ENCODE measurements at regions not wholly inside any gene's neighbourhood (a gene's known extent, or its start where the extent isn't known, plus 50 kb on each side); places are given as distances from the start of the nearest gene placed in this dataset.

DNA sequence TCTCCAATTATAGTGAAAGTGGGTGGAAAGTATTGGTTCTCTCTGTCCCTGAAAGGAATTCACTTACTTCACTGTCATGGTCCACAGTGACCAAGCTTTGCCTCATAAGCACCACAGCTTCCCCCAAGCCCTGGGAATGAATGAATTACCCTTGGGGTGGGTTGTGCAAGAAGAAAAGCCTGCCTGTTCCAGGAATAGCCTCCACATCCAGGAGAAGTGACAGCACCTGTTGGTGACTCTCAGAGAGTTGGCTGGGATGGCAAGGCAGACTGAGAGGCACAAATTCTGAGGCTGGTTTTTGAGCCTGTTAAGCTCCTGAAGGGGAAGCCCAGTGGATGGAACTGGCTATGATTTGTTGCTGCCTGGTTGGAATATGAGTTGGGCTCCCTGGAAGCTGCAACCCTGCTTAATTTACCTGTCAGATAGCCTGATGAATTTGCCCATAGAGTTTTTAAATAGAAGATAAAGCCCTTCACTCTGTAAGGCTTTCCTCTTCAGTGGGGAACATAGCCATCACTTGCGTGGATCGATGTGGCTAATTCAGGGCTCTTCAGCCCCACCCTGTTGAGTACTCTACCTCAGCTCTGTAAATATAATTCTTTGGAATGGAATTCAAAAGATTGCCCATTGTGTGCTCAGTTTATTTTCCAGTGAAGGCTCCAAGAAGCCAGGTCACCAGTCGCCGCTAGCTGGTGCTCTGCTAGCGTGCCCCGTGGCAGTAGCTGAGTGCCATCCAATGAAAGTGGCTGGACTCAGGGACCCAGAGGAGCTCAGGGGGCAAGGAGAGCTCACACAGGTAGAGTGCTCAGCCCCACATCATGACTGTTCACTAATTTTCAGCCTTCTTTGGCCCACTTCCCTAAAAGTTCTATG lies 479.3 kb downstream of the IRS1 start:
- H3K9me3 Mint-ChIP-seq, result no peaks in the 10 kb centered on the region

DNA sequence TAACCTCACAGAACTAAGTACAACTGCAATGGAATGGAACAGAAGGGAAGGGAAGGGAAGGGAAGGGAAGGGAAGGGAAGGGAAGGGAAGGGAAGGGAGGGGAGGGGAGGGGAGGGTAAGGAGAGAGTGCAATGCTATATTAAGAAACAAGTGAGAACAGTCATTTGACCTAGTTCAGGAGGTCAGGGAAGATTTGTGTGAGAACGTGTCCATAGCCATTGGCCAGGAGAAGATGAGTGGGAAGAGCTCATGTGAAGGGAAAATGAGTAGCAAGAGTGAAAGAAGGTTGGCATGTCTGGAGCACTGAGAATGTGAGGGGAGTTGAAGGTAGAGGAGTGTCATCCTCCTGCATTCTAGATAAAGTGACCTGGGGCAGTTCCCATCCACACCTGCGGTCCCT lies 481.6 kb downstream of the IRS1 start:
- H3K36me3 Mint-ChIP-seq, result no peaks in the 10 kb centered on the region
- Histone ChIP-seq H3K4me1 (ENCODE audit: control insufficient read depth in 2 of 2, insufficient read depth in 2 of 2, low read length in 2 of 2) (no peaks in the 10 kb centered on the region), H3K27ac (ENCODE audit: low read depth, low read length) (no peak overlapping the region), H3K36me3 (ENCODE audit: control insufficient read depth in 2 of 3, insufficient read depth in 3 of 3, low read length in 3 of 3) (no peaks in the 10 kb centered on the region), H3K9me3 (ENCODE audit: control insufficient read depth in 2 of 3, low read length in 3 of 3) (no peaks in the 10 kb centered on the region), H3K4me3 (ENCODE audit: low read length) (no peak overlapping the region), H3K27me3 (ENCODE audit: control insufficient read depth in 2 of 2, insufficient read depth in 2 of 2, low read length in 2 of 2) (no peaks in the 10 kb centered on the region)
- H3K4me3 Mint-ChIP-seq, result no peak overlapping the region
- DNase-seq (no peak), ATAC-seq (no peak)
- CTCF ChIA-PET, result no interaction called here
- H3K27me3 Mint-ChIP-seq, result peaks cover 0 to 22% (median 15%) of the 10 kb centered on the region in 5 donors
- no peaks in the 10 kb centered on the region for H3K9me3 Mint-ChIP-seq
- intact Hi-C loops (cut with micrococcal nuclease), result no loop called here
- POLR2A ChIA-PET, result interaction anchor here (0.6 kb wide), 1 partner anchor 12 kb away, joined by 5 read pairs; no protein-coding TSS in a partner anchor
- no peak overlapping the region for H3K27ac Mint-ChIP-seq
- no peaks in the 10 kb centered on the region for H3K4me1 Mint-ChIP-seq

More for the DNA sequence above, 479.3 kb downstream of the IRS1 start:
- H3K36me3 Mint-ChIP-seq, result no peaks in the 10 kb centered on the region
- H3K4me3 ChIP-seq (ENCODE audit: low read length), result no peak overlapping the region
- no peaks in the 10 kb centered on the region for H3K4me1 Mint-ChIP-seq
- no peaks in the 10 kb centered on the region for H3K27me3 ChIP-seq (ENCODE audit: control insufficient read depth in 2 of 2, insufficient read depth in 2 of 2, low read length in 2 of 2)
- ChIA-PET CTCF (no interaction called here), POLR2A (no interaction called here)
- no peak for ATAC-seq
- no peak overlapping the region for H3K4me3 Mint-ChIP-seq
- no peaks in the 10 kb centered on the region for H3K9me3 ChIP-seq (ENCODE audit: control insufficient read depth in 2 of 3, low read length in 3 of 3)
- H3K4me1 ChIP-seq (ENCODE audit: control insufficient read depth in 2 of 2, insufficient read depth in 2 of 2, low read length in 2 of 2), result no peaks in the 10 kb centered on the region
- intact Hi-C loops (cut with micrococcal nuclease), result no loop called here
- peaks cover 0 to 25% (median 13%) of the 10 kb centered on the region in 5 donors for H3K27me3 Mint-ChIP-seq
- H3K36me3 ChIP-seq (ENCODE audit: control insufficient read depth in 2 of 3, insufficient read depth in 3 of 3, low read length in 3 of 3), result no peaks in the 10 kb centered on the region
- no peak overlapping the region for H3K27ac ChIP-seq (ENCODE audit: low read depth, low read length)
- H3K27ac Mint-ChIP-seq, result no peak overlapping the region
- no peak for DNase-seq

DNA sequence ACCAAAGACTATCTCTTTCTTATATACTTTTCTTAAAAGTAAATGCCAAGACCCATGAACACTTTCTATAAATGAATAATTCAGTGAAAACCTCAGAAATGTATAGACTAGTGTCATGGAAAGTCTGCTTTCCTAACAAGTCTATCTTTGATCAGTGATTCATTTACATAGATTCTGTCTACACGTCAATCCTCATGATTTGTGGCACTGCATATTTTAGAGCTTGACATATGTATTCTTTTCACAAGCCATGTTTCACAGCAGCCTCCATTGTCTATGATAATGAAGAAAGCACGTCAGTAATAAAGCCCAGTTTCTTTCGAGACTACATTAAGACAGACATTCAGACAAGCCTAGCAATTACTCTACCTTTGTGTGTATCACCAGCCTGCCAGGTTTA lies 486.6 kb downstream of the IRS1 start:
- ChIA-PET CTCF (no interaction called here), POLR2A (no interaction called here)

DNA sequence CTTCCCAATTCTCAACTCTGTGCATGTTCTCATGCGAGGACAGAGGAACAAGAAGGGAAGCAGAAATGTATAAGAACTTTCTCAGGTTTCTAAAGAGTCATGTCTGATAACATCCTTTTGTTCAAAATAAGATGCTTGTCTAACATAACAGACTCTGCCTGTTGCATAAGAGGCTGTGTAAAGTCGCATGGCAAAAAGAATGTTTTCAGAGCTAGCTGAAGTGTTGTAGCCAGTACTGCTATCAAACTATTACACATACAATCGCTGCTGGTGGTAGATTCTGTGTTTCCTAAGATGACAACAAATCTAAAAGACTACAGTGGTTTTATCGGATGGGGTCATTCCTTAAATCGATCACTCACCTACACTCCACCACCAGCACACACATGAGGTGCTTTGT lies 487.5 kb downstream of the IRS1 start:
- ATAC-seq (no peak), DNase-seq (no peak)
- ChIA-PET CTCF (no interaction called here), POLR2A (no interaction called here)
- Histone ChIP-seq H3K27ac (ENCODE audit: low read depth, low read length) (no peak overlapping the region), H3K4me1 (ENCODE audit: control insufficient read depth in 2 of 2, insufficient read depth in 2 of 2, low read length in 2 of 2) (no peaks in the 10 kb centered on the region), H3K9me3 (ENCODE audit: control insufficient read depth in 2 of 3, low read length in 3 of 3) (no peaks in the 10 kb centered on the region), H3K36me3 (ENCODE audit: control insufficient read depth in 2 of 3, insufficient read depth in 3 of 3, low read length in 3 of 3) (no peaks in the 10 kb centered on the region), H3K27me3 (ENCODE audit: control insufficient read depth in 2 of 2, insufficient read depth in 2 of 2, low read length in 2 of 2) (no peaks in the 10 kb centered on the region), H3K4me3 (ENCODE audit: low read length) (no peak overlapping the region)
- Mint-ChIP-seq H3K27me3 (peaks cover 4 to 13% (median 8%) of the 10 kb centered on the region in 5 donors), H3K36me3 (no peaks in the 10 kb centered on the region), H3K27ac (no peak overlapping the region), H3K9me3 (peaks cover 0 to 1% (median 0%) of the 10 kb centered on the region in 11 donors), H3K4me1 (no peaks in the 10 kb centered on the region), H3K4me3 (no peak overlapping the region)
- intact Hi-C loops (cut with micrococcal nuclease), result no loop called here

More for the DNA sequence above, 486.6 kb downstream of the IRS1 start:
- H3K27ac Mint-ChIP-seq, result no peak overlapping the region
- no peak overlapping the region for H3K4me3 Mint-ChIP-seq
- H3K36me3 Mint-ChIP-seq, result no peaks in the 10 kb centered on the region
- intact Hi-C loops (cut with micrococcal nuclease), result no loop called here
- Histone ChIP-seq H3K4me3 (ENCODE audit: low read length) (no peak overlapping the region), H3K36me3 (ENCODE audit: control insufficient read depth in 2 of 3, insufficient read depth in 3 of 3, low read length in 3 of 3) (no peaks in the 10 kb centered on the region), H3K27ac (ENCODE audit: low read depth, low read length) (no peak overlapping the region), H3K4me1 (ENCODE audit: control insufficient read depth in 2 of 2, insufficient read depth in 2 of 2, low read length in 2 of 2) (no peaks in the 10 kb centered on the region), H3K27me3 (ENCODE audit: control insufficient read depth in 2 of 2, insufficient read depth in 2 of 2, low read length in 2 of 2) (no peaks in the 10 kb centered on the region), H3K9me3 (ENCODE audit: control insufficient read depth in 2 of 3, low read length in 3 of 3) (no peaks in the 10 kb centered on the region)
- H3K27me3 Mint-ChIP-seq, result peaks cover 2 to 19% (median 10%) of the 10 kb centered on the region in 5 donors
- DNase-seq (no peak), ATAC-seq (no peak)
- no peaks in the 10 kb centered on the region for H3K9me3 Mint-ChIP-seq
- H3K4me1 Mint-ChIP-seq, result no peaks in the 10 kb centered on the region

DNA sequence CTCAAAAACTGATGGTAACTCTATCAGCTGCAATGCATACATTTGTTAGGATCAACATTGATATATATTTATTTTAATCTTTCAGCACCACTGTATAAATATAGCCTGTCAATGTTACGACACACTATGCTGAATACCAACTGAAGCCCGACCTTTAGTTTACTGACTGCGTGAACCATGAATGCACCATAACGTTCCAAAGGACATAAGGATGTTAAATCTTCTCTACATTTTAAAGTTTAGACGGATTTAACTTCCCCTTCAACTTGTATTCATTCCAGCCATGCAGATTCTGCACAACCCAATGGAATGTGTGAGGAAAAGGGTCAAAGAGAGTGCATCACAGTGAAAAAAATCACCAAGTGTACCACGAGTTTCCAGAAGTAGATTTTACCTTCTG lies 489.5 kb downstream of the IRS1 start:
- Mint-ChIP-seq H3K27ac (no peak overlapping the region), H3K4me3 (no peak overlapping the region), H3K9me3 (peaks cover 0 to 1% (median 0%) of the 10 kb centered on the region in 11 donors), H3K27me3 (peaks cover 4 to 12% (median 6%) of the 10 kb centered on the region in 5 donors), H3K4me1 (no peaks in the 10 kb centered on the region), H3K36me3 (no peaks in the 10 kb centered on the region)
- Histone ChIP-seq H3K27ac (ENCODE audit: low read depth, low read length) (no peak overlapping the region), H3K9me3 (ENCODE audit: control insufficient read depth in 2 of 3, low read length in 3 of 3) (no peaks in the 10 kb centered on the region), H3K4me3 (ENCODE audit: low read length) (no peak overlapping the region), H3K36me3 (ENCODE audit: control insufficient read depth in 2 of 3, insufficient read depth in 3 of 3, low read length in 3 of 3) (no peaks in the 10 kb centered on the region), H3K27me3 (ENCODE audit: control insufficient read depth in 2 of 2, insufficient read depth in 2 of 2, low read length in 2 of 2) (no peaks in the 10 kb centered on the region), H3K4me1 (ENCODE audit: control insufficient read depth in 2 of 2, insufficient read depth in 2 of 2, low read length in 2 of 2) (no peaks in the 10 kb centered on the region)
- ChIA-PET CTCF (no interaction called here), POLR2A (interaction anchor here (0.7 kb wide), 1 partner anchor 177 kb away, joined by 3 read pairs; no protein-coding TSS in a partner anchor)
- no peak for ATAC-seq
- intact Hi-C loops (cut with micrococcal nuclease), result no loop called here
- DNase-seq, result no peak

DNA sequence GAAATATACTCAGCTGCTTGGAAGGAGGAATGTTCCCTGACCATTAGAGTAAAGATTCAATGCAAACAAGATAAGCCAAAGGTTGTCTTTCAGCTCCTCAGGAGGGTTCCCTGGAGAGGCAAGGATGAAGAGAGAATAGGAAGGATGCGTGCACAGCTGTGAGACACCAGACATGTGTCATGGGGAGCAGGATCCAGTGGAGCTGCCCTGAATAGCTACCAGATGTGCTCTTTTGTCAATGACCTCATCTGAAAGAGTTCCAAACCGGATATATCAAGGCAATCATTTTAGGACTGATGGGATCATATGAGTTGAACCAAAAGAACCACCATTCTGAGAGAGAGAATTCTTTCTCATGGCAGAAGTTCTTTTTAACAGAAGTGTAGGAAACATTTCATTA lies 490.6 kb downstream of the IRS1 start:
- Mint-ChIP-seq H3K4me1 (no peaks in the 10 kb centered on the region), H3K36me3 (no peaks in the 10 kb centered on the region), H3K27me3 (peaks cover 4 to 12% (median 6%) of the 10 kb centered on the region in 5 donors), H3K27ac (no peak overlapping the region), H3K4me3 (no peak overlapping the region), H3K9me3 (peaks cover 0 to 1% (median 0%) of the 10 kb centered on the region in 11 donors)
- H3K9me3 ChIP-seq (ENCODE audit: control insufficient read depth in 2 of 3, low read length in 3 of 3), result no peaks in the 10 kb centered on the region
- no peak overlapping the region for H3K4me3 ChIP-seq (ENCODE audit: low read length)
- H3K36me3 ChIP-seq (ENCODE audit: control insufficient read depth in 2 of 3, insufficient read depth in 3 of 3, low read length in 3 of 3), result no peaks in the 10 kb centered on the region
- ATAC-seq, result no peak
- no peaks in the 10 kb centered on the region for H3K27me3 ChIP-seq (ENCODE audit: control insufficient read depth in 2 of 2, insufficient read depth in 2 of 2, low read length in 2 of 2)
- no peak for DNase-seq
- ChIA-PET CTCF (no interaction called here), POLR2A (no interaction called here)
- H3K4me1 ChIP-seq (ENCODE audit: control insufficient read depth in 2 of 2, insufficient read depth in 2 of 2, low read length in 2 of 2), result no peaks in the 10 kb centered on the region
- H3K27ac ChIP-seq (ENCODE audit: low read depth, low read length), result no peak overlapping the region
- intact Hi-C loops (cut with micrococcal nuclease), result no loop called here

DNA sequence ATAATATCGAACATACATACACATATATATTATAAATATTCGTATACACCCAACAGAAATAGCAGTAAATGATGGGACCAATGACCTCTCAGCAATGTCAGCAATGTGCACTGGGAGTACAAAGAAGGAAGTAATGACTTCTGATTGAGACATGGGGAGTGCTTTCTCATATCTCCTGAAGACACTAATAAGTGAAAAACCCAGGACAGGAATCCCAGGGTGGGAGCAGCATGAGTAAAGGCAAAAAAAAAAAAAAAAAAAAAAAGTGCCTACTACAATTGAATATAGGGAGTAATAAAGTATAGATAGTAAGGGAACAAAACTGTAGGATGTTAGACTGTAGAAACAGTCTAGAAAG lies 491.3 kb downstream of the IRS1 start:
- DNase-seq (no peak), ATAC-seq (no peak)
- Histone ChIP-seq H3K27me3 (ENCODE audit: control insufficient read depth in 2 of 2, insufficient read depth in 2 of 2, low read length in 2 of 2) (no peaks in the 10 kb centered on the region), H3K36me3 (ENCODE audit: control insufficient read depth in 2 of 3, insufficient read depth in 3 of 3, low read length in 3 of 3) (no peaks in the 10 kb centered on the region), H3K4me1 (ENCODE audit: control insufficient read depth in 2 of 2, insufficient read depth in 2 of 2, low read length in 2 of 2) (no peaks in the 10 kb centered on the region), H3K9me3 (ENCODE audit: control insufficient read depth in 2 of 3, low read length in 3 of 3) (no peaks in the 10 kb centered on the region), H3K27ac (ENCODE audit: low read depth, low read length) (no peak overlapping the region), H3K4me3 (ENCODE audit: low read length) (no peak overlapping the region)
- Mint-ChIP-seq H3K4me3 (no peak overlapping the region), H3K36me3 (no peaks in the 10 kb centered on the region), H3K27me3 (peaks cover 1 to 12% (median 4%) of the 10 kb centered on the region in 5 donors), H3K27ac (no peak overlapping the region), H3K9me3 (peaks cover 0 to 1% (median 0%) of the 10 kb centered on the region in 11 donors), H3K4me1 (no peaks in the 10 kb centered on the region)
- POLR2A ChIA-PET, result no interaction called here
- CTCF ChIA-PET, result no interaction called here
- intact Hi-C loops (cut with micrococcal nuclease), result no loop called here

Data from naive thymus-derived CD4-positive, alpha-beta T cell (primary cell).